GM06990 (cell line): ENCODE measurements at regions not wholly inside any gene's neighbourhood (a gene's known extent, or its start where the extent isn't known, plus 50 kb on each side); places are given as distances from the start of the nearest gene placed in this dataset.

ENCODE experiments used
- DNase-seq: peaks from one replicate; pipeline ENCODE4 v3.0.0-alpha.2; 2011; ENCODE audit not compliant: insufficient read length; ENCODE audit errors: extremely low read depth
- H3K27me3 ChIP-seq: replicated peaks from 2 replicates; pipeline ENCODE4 v1.6.0; 2011; ENCODE audit warnings: low read length; ENCODE audit not compliant: control insufficient read depth, insufficient read depth
- H3K36me3 ChIP-seq: 2 replicates; pipeline ENCODE4 v1.5.1; 2011; ENCODE audit warnings: low read length; ENCODE audit not compliant: control insufficient read depth, insufficient read depth
- H3K4me3 ChIP-seq: replicated peaks from 2 replicates; pipeline ENCODE4 v1.5.1; 2011; ENCODE audit warnings: low read depth, mild to moderate bottlenecking, control low read depth, low read length
- CTCF ChIP-seq: IDR thresholded peaks from 2 replicates; pipeline ENCODE4 v1.5.1; 2011; ENCODE audit warnings: low read length, control low read depth, mild to moderate bottlenecking, inconsistent platforms; ENCODE audit not compliant: insufficient read depth, poor library complexity, severe bottlenecking

DNA sequence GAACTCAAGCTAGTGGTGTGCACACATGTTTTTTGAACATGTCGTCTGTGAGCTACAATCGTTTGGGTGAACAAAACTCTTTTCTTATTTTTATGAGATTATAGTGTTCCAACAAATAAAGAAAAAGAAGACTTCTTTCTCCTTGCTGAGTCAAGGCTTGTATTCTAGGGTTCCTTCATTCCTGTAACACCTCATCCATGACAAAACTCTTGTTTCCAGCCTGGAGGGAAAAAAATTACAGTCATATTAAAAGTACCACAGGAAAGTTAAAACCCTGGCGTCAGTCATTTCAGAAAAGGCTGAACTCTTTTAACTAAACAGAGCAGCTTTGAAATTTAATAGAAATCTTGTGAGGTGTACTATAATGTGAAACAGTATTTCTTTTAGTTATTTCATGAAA, 79.2 kb upstream of the BOD1L1 start:
- DNase-seq, result no peak
- Histone ChIP-seq H3K36me3 (no peaks in the 10 kb centered on the region), H3K4me3 (no peak overlapping the region), H3K27me3 (no peaks in the 10 kb centered on the region)
- no peak for TF ChIP-seq CTCF

- Histone ChIP-seq H3K4me3 (no peak overlapping the region), H3K36me3 (no peaks in the 10 kb centered on the region), H3K27me3 (no peaks in the 10 kb centered on the region)
- TF ChIP-seq CTCF, result no peak
- DNase-seq, result no peak
Measured at GRCh38 chr4:13710246-13710885, 82.8 kb upstream of the BOD1L1 start.

GRCh38 chr4:13711233-13711785, 83.8 kb upstream of the BOD1L1 start:
- Histone ChIP-seq H3K27me3 (no peaks in the 10 kb centered on the region), H3K4me3 (no peak overlapping the region), H3K36me3 (no peaks in the 10 kb centered on the region)
- no peak for TF ChIP-seq CTCF
- no peak for DNase-seq

GRCh38 chr4:13721894-13722293, 94.4 kb upstream of the BOD1L1 start:
- H3K36me3 ChIP-seq, result no peaks in the 10 kb centered on the region
- H3K27me3 ChIP-seq, result no peaks in the 10 kb centered on the region
- no peak for DNase-seq
- no peak for TF ChIP-seq CTCF
- no peak overlapping the region for H3K4me3 ChIP-seq

GRCh38 chr4:13722649-13723048, 95.1 kb upstream of the BOD1L1 start:
- no peak overlapping the region for H3K4me3 ChIP-seq
- DNase-seq, result no peak

More at GRCh38 chr4:13722649-13723048, 95.1 kb upstream of the BOD1L1 start:
- Histone ChIP-seq H3K36me3 (no peaks in the 10 kb centered on the region), H3K27me3 (no peaks in the 10 kb centered on the region)
- TF ChIP-seq CTCF, result no peak
